HepG2 (cell line): ENCODE measurements at regions not wholly inside any gene's neighbourhood (a gene's known extent, or its start where the extent isn't known, plus 50 kb on each side); places are given as distances from the start of the nearest gene placed in this dataset.

ENCODE experiments used
- CBX1 ChIP-seq: IDR thresholded peaks from one replicate; pipeline ENCODE4 v1.6.1; 2016; ENCODE audit warnings: antibody characterized with exemption, low read depth
- FOXK2 ChIP-seq: fragments of 450-650 bp; IDR thresholded peaks from 2 replicates; pipeline ENCODE4 v1.6.1; 2016
- GPN1 ChIP-seq: sonication (generic); formaldehyde crosslinking; IDR thresholded peaks from 2 replicates; pipeline ENCODE4 v1.5.1; 2020; ENCODE audit warnings: missing genetic modification reagents, borderline replicate concordance
- ISL2 ChIP-seq: sonication (generic); formaldehyde crosslinking; IDR thresholded peaks from 2 replicates; pipeline ENCODE4 v1.5.0; 2020; ENCODE audit warnings: missing genetic modification reagents
- MAZ ChIP-seq, 2 experiments: sonication (generic) in 1 of 2; formaldehyde crosslinking in 1 of 2; IDR thresholded peaks; 2 replicates each; pipeline versions ENCODE4 v1.5.0 to v1.6.1; 2012 to 2020; ENCODE audit warnings: low read depth in 2 of 2, mild to moderate bottlenecking in 2 of 2, borderline replicate concordance in 1 of 2, improper control_type of control experiment in 1 of 2, low read length in 1 of 2, missing genetic modification reagents in 1 of 2, moderate library complexity in 1 of 2
- MED13 ChIP-seq: sonication (generic); formaldehyde crosslinking; IDR thresholded peaks from 2 replicates; pipeline ENCODE4 v1.5.0; 2020; ENCODE audit warnings: missing genetic modification reagents
- NPAS2 ChIP-seq: sonication (generic); formaldehyde crosslinking; IDR thresholded peaks from 2 replicates; pipeline ENCODE4 v1.8.0; 2022; ENCODE audit warnings: mild to moderate bottlenecking, missing genetic modification reagents, borderline replicate concordance
- NR2F1 ChIP-seq, 2 experiments: fragments of 450-650 bp in 1 of 2; formaldehyde crosslinking in 1 of 2; IDR thresholded peaks; 2 replicates each; pipeline versions ENCODE4 v1.5.0 to v1.6.1; 2016 to 2020; ENCODE audit warnings: mild to moderate bottlenecking in 1 of 2, missing compliant biosample characterization in 1 of 2, missing genetic modification reagents in 1 of 2, moderate library complexity in 1 of 2
- SSRP1 ChIP-seq: IDR thresholded peaks from 2 replicates; pipeline ENCODE4 v1.6.1; 2016; ENCODE audit warnings: control low read depth
- TCF7 ChIP-seq: sonication (generic); IDR thresholded peaks from 2 replicates; pipeline ENCODE4 v1.6.1; 2016; ENCODE audit warnings: antibody characterized with exemption, low read depth
- TERF1 ChIP-seq: sonication (generic); formaldehyde crosslinking; IDR thresholded peaks from 2 replicates; pipeline ENCODE4 v1.8.0; 2022; ENCODE audit warnings: mild to moderate bottlenecking, missing genetic modification reagents, moderate library complexity
- TFDP1 ChIP-seq: IDR thresholded peaks from 2 replicates; pipeline ENCODE4 v1.6.1; 2016; ENCODE audit warnings: missing compliant biosample characterization, missing genetic modification reagents, borderline replicate concordance
- TIGD3 ChIP-seq: sonication (generic); formaldehyde crosslinking; IDR thresholded peaks from 2 replicates; pipeline ENCODE4 v1.5.1; 2020; ENCODE audit warnings: mild to moderate bottlenecking, missing genetic modification reagents, borderline replicate concordance
- TRAFD1 ChIP-seq: sonication (generic); formaldehyde crosslinking; IDR thresholded peaks from 2 replicates; pipeline ENCODE4 v1.5.1; 2020; ENCODE audit warnings: missing genetic modification reagents, mild to moderate bottlenecking, borderline replicate concordance
- ZBTB4 ChIP-seq: sonication (generic); formaldehyde crosslinking; IDR thresholded peaks from 2 replicates; pipeline ENCODE4 v1.4.0; 2020; ENCODE audit warnings: missing genetic modification reagents, mild to moderate bottlenecking, borderline replicate concordance
- ZNF253 ChIP-seq: sonication (generic); formaldehyde crosslinking; IDR thresholded peaks from 2 replicates; pipeline ENCODE4 v1.8.0; 2022; ENCODE audit warnings: mild to moderate bottlenecking, missing genetic modification reagents, borderline replicate concordance
- ZNF431 ChIP-seq: sonication (generic); formaldehyde crosslinking; IDR thresholded peaks from 2 replicates; pipeline ENCODE4 v1.9.0; 2022; ENCODE audit warnings: missing genetic modification reagents, low read depth, mild to moderate bottlenecking, borderline replicate concordance
- ZNF720 ChIP-seq: sonication (generic); formaldehyde crosslinking; IDR thresholded peaks from 2 replicates; pipeline ENCODE4 v1.4.0; 2020; ENCODE audit warnings: missing genetic modification reagents
- ZNF770 ChIP-seq: sonication (generic); formaldehyde crosslinking; IDR thresholded peaks from 2 replicates; pipeline ENCODE4 v1.5.0; 2020; ENCODE audit warnings: mild to moderate bottlenecking, missing genetic modification reagents

GRCh38 chr5:15008476-15008875 lies 136.9 kb upstream of the ANKH start (continued):
- no peak for TF ChIP-seq TIGD3
- no peak for TF ChIP-seq TERF1 (CRISPR knock-in tag)
- TF ChIP-seq ISL2 (CRISPR knock-in tag): peak; percentile 87
- TF ChIP-seq NR2F1 (CRISPR knock-in tag; IDR thresholded peaks at IDR 0.05): no peak
- peak; percentile 28; the same call in 1 of the 2 replicates for TF ChIP-seq TCF7
- TF ChIP-seq MED13 (CRISPR knock-in tag): peak; percentile 53; the same call in 1 of the 2 replicates
- no peak for TF ChIP-seq MAZ (IDR thresholded peaks at IDR 0.05; ENCODE audit: borderline replicate concordance, low read depth, low read length)
- no peak for TF ChIP-seq MAZ (CRISPR knock-in tag; IDR thresholded peaks at IDR 0.05; ENCODE audit: low read depth)
- no peak for TF ChIP-seq CBX1
- no peak for TF ChIP-seq TRAFD1
- TF ChIP-seq NPAS2 (CRISPR knock-in tag): no peak
- no peak for TF ChIP-seq ZNF770 (CRISPR knock-in tag)
- TF ChIP-seq GPN1 (CRISPR knock-in tag): no peak
- TF ChIP-seq ZNF431 (CRISPR knock-in tag): no peak
- 0 out of 2 replicates have a peak, but pooled peaks have one; percentile 64 for TF ChIP-seq ZNF253 (CRISPR knock-in tag)
- TF ChIP-seq SSRP1 (CRISPR knock-in tag): peak; percentile 80; the same call in 1 of the 2 replicates
- no peak for TF ChIP-seq ZBTB4
- no peak for TF ChIP-seq FOXK2
- TF ChIP-seq TFDP1: peak; percentile 58; the same call in 1 of the 2 replicates
- TF ChIP-seq ZNF720 (CRISPR knock-in tag): no peak
